NCI-H524 treated with DMSO at 0.1 percent for 48 hours (cell line): ENCODE measurements at regions not wholly inside any gene's neighbourhood (a gene's known extent, or its start where the extent isn't known, plus 50 kb on each side); places are given as distances from the start of the nearest gene placed in this dataset.

Experiments
- DNase-seq: peaks from one replicate; lab custom pipeline; 2025; lab: John Stamatoyannopoulos, UW

- DNase-seq, result no peak
These were observed 222.3 kb upstream of the BOD1L1 start for GRCh38 chr4:13849778-13850177.

- DNase-seq, result no peak
These were observed 223.8 kb upstream of the BOD1L1 start for GRCh38 chr4:13851085-13851940.

GRCh38 chr4:13852411-13852810 is 224.9 kb upstream of the BOD1L1 start:
- DNase-seq, result no peak

GRCh38 chr4:13856387-13856786 is 228.9 kb upstream of the BOD1L1 start:
- DNase-seq, result no peak

- no peak for DNase-seq
These were observed 229.9 kb upstream of the BOD1L1 start for GRCh38 chr4:13857397-13857796.

GRCh38 chr4:13857800-13858199 is 230.3 kb upstream of the BOD1L1 start:
- no peak for DNase-seq

GRCh38 chr4:13859423-13859822 is 231.9 kb upstream of the BOD1L1 start:
- no peak for DNase-seq

GRCh38 chr4:13860126-13860525 is 232.6 kb upstream of the BOD1L1 start:
- DNase-seq, result no peak

GRCh38 chr4:13865871-13866669 is 238.5 kb upstream of the BOD1L1 start:
- peak; percentile 5 for DNase-seq

GRCh38 chr4:13866881-13867280 is 239.4 kb upstream of the BOD1L1 start:
- DNase-seq, result no peak

GRCh38 chr4:13872155-13872554 is 244.6 kb upstream of the BOD1L1 start:
- no peak for DNase-seq

- DNase-seq, result no peak
These were observed 245.4 kb upstream of the BOD1L1 start for GRCh38 chr4:13872955-13873354.

GRCh38 chr4:13875181-13875580 is 247.7 kb upstream of the BOD1L1 start:
- no peak for DNase-seq

- no peak for DNase-seq
These were observed 248.6 kb upstream of the BOD1L1 start for GRCh38 chr4:13876131-13876530.

- DNase-seq, result no peak
These were observed 249.4 kb upstream of the BOD1L1 start for GRCh38 chr4:13876940-13877339.

GRCh38 chr4:13877626-13878025 is 250.1 kb upstream of the BOD1L1 start:
- DNase-seq, result no peak

GRCh38 chr4:13881892-13882291 is 254.4 kb upstream of the BOD1L1 start:
- no peak for DNase-seq

GRCh38 chr4:13887010-13887409 is 259.5 kb upstream of the BOD1L1 start:
- no peak for DNase-seq

- DNase-seq, result no peak
These were observed 260.6 kb upstream of the BOD1L1 start for GRCh38 chr4:13888112-13888511.

GRCh38 chr4:13891544-13891939 is 264.0 kb upstream of the BOD1L1 start:
- DNase-seq, result no peak

GRCh38 chr4:13892739-13893105 is 265.2 kb upstream of the BOD1L1 start:
- DNase-seq, result no peak

GRCh38 chr4:13893211-13893610 is 265.7 kb upstream of the BOD1L1 start:
- DNase-seq, result no peak

GRCh38 chr4:13893987-13894386 is 266.5 kb upstream of the BOD1L1 start:
- DNase-seq, result no peak
